Osteocyte (in vitro differentiated cells): ENCODE measurements at regions not wholly inside any gene's neighbourhood (a gene's known extent, or its start where the extent isn't known, plus 50 kb on each side); places are given as distances from the start of the nearest gene placed in this dataset.
A peak's percentile ranks its signal among the peaks of the same experiment; 100 is the strongest.

ENCODE experiments used
- DNase-seq: peaks from one replicate; pipeline ENCODE4 v3.0.0; 2021; ENCODE audit warnings: mixed read lengths; ENCODE audit not compliant: unreplicated experiment; ENCODE audit errors: extremely low spot score
- H3K27ac Mint-ChIP-seq: one replicate; pipeline ENCODE4 v1.8.0; 2021; ENCODE audit warnings: mild to moderate bottlenecking, mixed read lengths; ENCODE audit not compliant: unreplicated experiment
- H3K27me3 Mint-ChIP-seq: one replicate; pipeline ENCODE4 v1.8.0; 2021; ENCODE audit warnings: mixed read lengths; ENCODE audit not compliant: unreplicated experiment
- H3K36me3 Mint-ChIP-seq: one replicate; pipeline ENCODE4 v1.8.0; 2021; ENCODE audit warnings: mixed read lengths; ENCODE audit not compliant: unreplicated experiment
- H3K4me1 Mint-ChIP-seq: one replicate; pipeline ENCODE4 v1.8.0; 2021; ENCODE audit warnings: mixed read lengths; ENCODE audit not compliant: unreplicated experiment
- H3K4me3 Mint-ChIP-seq: one replicate; pipeline ENCODE4 v1.8.0; 2021; ENCODE audit warnings: mild to moderate bottlenecking, moderate library complexity, mixed read lengths; ENCODE audit not compliant: unreplicated experiment
- H3K9me3 Mint-ChIP-seq: one replicate; pipeline ENCODE4 v1.8.0; 2021; ENCODE audit warnings: mixed read lengths; ENCODE audit not compliant: unreplicated experiment
- CTCF ChIP-seq: fragments of 200-600 bp; sonication (generic); IDR thresholded peaks from 2 replicates; pipeline ENCODE4 v1.5.0; 2021; ENCODE audit warnings: antibody characterized with exemption, mild to moderate bottlenecking, moderate library complexity

GRCh38 chr15:70340494-70340870, 242.8 kb upstream of the TLE3 start:
- Mint-ChIP-seq H3K36me3 (no peaks in the 10 kb centered on the region), H3K4me3 (no peak overlapping the region), H3K27ac (no peak overlapping the region), H3K27me3 (peaks cover 47% of the 10 kb centered on the region), H3K9me3 (peaks cover 4% of the 10 kb centered on the region), H3K4me1 (peaks cover 1% of the 10 kb centered on the region)
- no peak for TF ChIP-seq CTCF
- DNase-seq: peak; percentile 30

DNA sequence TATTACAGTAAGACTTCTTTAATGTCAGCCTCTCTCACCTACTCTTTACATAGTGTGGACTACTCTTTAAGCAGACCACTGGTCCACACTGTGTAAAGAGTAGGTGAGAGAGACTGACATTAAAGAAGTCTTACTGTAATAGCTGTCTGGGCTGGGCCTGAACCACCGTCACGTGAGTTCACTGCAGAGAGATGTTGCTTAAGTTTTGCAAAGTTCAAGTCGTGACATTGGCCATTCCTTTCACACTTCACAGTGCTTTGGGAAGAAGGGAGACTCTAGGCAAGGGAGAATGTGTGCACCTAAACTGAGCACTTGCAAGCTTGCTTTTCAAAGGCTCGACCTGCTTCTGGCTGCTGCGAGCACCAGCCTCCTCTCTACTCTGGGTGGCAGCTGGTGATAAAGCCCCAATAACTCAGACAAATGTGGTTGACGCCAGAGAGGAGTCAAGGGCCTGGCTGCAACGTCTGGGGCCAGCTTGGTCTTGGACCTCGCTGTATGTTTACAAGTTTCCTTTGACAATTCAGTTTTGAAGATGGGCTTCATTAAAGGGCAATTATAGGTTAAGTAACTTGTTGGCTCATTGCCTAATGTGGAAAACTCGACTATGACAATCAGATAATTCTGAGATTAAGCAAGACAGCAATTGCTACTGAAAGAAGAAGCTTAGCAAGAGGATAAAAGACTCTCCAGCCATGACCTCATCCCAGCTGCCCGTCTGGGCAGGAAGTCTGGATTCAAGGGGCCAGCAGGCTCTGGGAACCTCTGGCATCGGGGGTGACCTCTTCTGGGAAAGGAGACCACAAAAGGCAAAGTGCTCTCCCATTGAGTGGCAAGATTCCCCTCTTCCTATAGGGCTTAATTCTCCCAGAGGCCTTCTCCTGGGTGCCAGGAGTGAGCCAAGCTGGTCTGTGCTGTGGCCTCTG, 242.1 kb upstream of the TLE3 start:
- DNase-seq: peak; percentile 65
- Mint-ChIP-seq H3K4me3 (no peak overlapping the region), H3K27ac (no peak overlapping the region), H3K36me3 (no peaks in the 10 kb centered on the region), H3K4me1 (peaks cover 1% of the 10 kb centered on the region), H3K9me3 (peaks cover 4% of the 10 kb centered on the region), H3K27me3 (peaks cover 44% of the 10 kb centered on the region)
- no peak for TF ChIP-seq CTCF

DNA sequence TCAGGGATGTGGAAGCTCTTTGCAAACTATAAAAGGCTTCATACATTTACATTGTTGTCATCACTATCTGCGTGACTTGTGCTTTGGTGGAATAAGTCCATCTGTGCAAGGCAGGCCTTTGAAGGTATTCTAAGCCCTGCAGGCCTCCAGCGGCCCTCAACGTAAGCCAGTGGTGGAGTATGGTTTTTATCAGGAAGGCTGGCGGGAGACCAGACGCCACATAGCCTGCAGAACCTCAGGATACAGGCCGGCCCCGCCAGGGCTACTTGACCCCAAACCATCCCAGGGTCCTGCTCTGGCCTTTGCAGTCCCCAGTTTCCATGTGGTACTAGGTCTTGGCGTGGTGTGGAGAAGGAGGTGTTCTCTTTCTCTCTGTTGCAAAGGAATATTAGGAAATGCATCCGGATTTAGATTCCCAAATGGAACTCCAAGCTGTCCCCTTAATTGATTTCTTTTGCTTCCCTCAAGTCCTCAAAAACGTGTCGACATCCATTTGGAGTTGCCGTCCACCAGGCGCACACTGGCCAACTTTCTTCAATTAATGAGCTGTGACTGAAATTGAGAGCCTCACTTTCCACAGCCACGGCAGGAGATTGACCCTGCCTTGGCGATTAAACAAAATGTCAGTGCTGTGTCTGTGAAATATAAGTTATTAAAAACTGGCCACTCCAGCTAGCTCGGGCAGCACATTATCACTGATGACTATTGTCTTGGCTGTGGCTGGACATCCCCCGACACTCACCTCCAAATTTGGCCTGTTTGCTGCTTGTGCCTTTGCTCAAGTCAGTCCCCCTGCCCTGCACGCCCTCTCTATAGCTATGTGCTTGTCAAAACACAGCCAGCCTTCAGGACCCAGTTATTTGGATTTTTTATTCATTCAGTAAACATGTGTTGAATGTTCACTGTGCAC, 239.8 kb upstream of the TLE3 start:
- H3K36me3 Mint-ChIP-seq: no peaks in the 10 kb centered on the region
- peaks cover 41% of the 10 kb centered on the region for H3K27me3 Mint-ChIP-seq
- no peak overlapping the region for H3K4me3 Mint-ChIP-seq
- no peak for DNase-seq
- no peak overlapping the region for H3K27ac Mint-ChIP-seq
- H3K4me1 Mint-ChIP-seq: peaks cover 1% of the 10 kb centered on the region
- H3K9me3 Mint-ChIP-seq: peaks cover 20% of the 10 kb centered on the region
- TF ChIP-seq CTCF: no peak

GRCh38 chr15:70336425-70337009, 238.8 kb upstream of the TLE3 start:
- Mint-ChIP-seq H3K27ac (no peak overlapping the region), H3K4me1 (peaks cover 1% of the 10 kb centered on the region), H3K36me3 (no peaks in the 10 kb centered on the region), H3K27me3 (peaks cover 40% of the 10 kb centered on the region), H3K4me3 (no peak overlapping the region), H3K9me3 (peaks cover 24% of the 10 kb centered on the region)
- no peak for DNase-seq
- no peak for TF ChIP-seq CTCF
